CD4-positive, alpha-beta T cell (primary cell): ENCODE measurements at regions not wholly inside any gene's neighbourhood (a gene's known extent, or its start where the extent isn't known, plus 50 kb on each side); places are given as distances from the start of the nearest gene placed in this dataset.
"Not testable (repeated sequence)": the region's sequence is repeated elsewhere in the genome, so short reads cannot be mapped to it uniquely, and the experiment has no call there.

Source experiments
- ATAC-seq: fragments of 200-7000 bp; cut with Tn5 transposase; one replicate; pipeline ENCODE4 v1.10.0; 2022; ENCODE audit warnings: mild to moderate bottlenecking; ENCODE audit not compliant: poor library complexity
- CTCF ChIA-PET: fragments of 350-600 bp; sonication (Branson Sonifier 250); formaldehyde crosslinking; loops from one replicate; lab custom pipeline; 2021; ENCODE audit warnings: antibody characterized with exemption, inconsistent platforms; lab: Charles Lee
- POLR2A ChIA-PET: fragments of 350-600 bp; sonication (Branson Sonifier 250); formaldehyde crosslinking; loops from one replicate; lab custom pipeline; 2021; ENCODE audit warnings: antibody characterized with exemption, inconsistent platforms; lab: Charles Lee
- DNase-seq, 14 experiments: peaks; one replicate each; pipeline ENCODE4 v3.0.0-alpha.2; 2013 to 2020; ENCODE audit warnings: mixed read lengths in 2 of 14
- H3K27ac ChIP-seq, 2 donors: one replicate each; pipeline versions ENCODE4 v1.5.1 to v1.7.0; 2013; ENCODE audit warnings: low read length in 2 of 2, low read depth in 1 of 2, mild to moderate bottlenecking in 1 of 2
- H3K27me3 ChIP-seq, 2 experiments: 1 replicate in 1 of 2; 2 replicates in 1 of 2; pipeline versions ENCODE4 v1.6.1 to v1.7.0; 2013; ENCODE audit warnings: low read length in 2 of 2, control low read depth in 1 of 2, mild to moderate bottlenecking in 1 of 2, moderate library complexity in 1 of 2; ENCODE audit not compliant: insufficient read depth in 2 of 2, control insufficient read depth in 1 of 2
- H3K36me3 ChIP-seq: one replicate; pipeline ENCODE4 v1.6.1; 2013; ENCODE audit warnings: low read length, control low read depth; ENCODE audit not compliant: insufficient read depth
- H3K4me1 ChIP-seq: one replicate; pipeline ENCODE4 v1.6.1; 2013; ENCODE audit warnings: low read length, control low read depth; ENCODE audit not compliant: insufficient read depth
- H3K4me3 ChIP-seq: one replicate; pipeline ENCODE4 v1.5.1; 2013; ENCODE audit warnings: mild to moderate bottlenecking, low read length, moderate library complexity
- H3K9me3 ChIP-seq, 2 experiments: 1 replicate in 1 of 2; 2 replicates in 1 of 2; pipeline versions ENCODE4 v1.6.1 to v1.7.0; 2013; ENCODE audit warnings: low read length in 2 of 2, mild to moderate bottlenecking in 2 of 2, control low read depth in 1 of 2, moderate library complexity in 1 of 2; ENCODE audit not compliant: control insufficient read depth in 1 of 2, insufficient read depth in 1 of 2
- H3K27ac Mint-ChIP-seq: one replicate; pipeline ENCODE4 v1.8.0; 2020; ENCODE audit warnings: mixed read lengths
- H3K27me3 Mint-ChIP-seq: one replicate; pipeline ENCODE4 v1.8.0; 2021; ENCODE audit warnings: mixed read lengths
- H3K36me3 Mint-ChIP-seq: one replicate; pipeline ENCODE4 v1.8.0; 2021; ENCODE audit warnings: low read depth, mixed read lengths
- H3K4me1 Mint-ChIP-seq: one replicate; pipeline ENCODE4 v1.8.0; 2021; ENCODE audit warnings: low read depth, mixed read lengths
- H3K4me3 Mint-ChIP-seq: one replicate; pipeline ENCODE4 v1.8.0; 2020; ENCODE audit warnings: mild to moderate bottlenecking, mixed read lengths
- H3K9me3 Mint-ChIP-seq: one replicate; pipeline ENCODE4 v1.8.0; 2020; ENCODE audit warnings: mixed read lengths
- intact Hi-C, 2 experiments: fragments of 100-400 bp; cut with DNase I in 1 of 2; cut with micrococcal nuclease in 1 of 2; formaldehyde crosslinking; loops; one replicate each; pipeline versions ENCODE4 v1.15.1 to v1.9.0; 2023 to 2025; cut with DNase I, micrococcal nuclease
- TF ChIP-seq, protein P1 (sequence below): fragments of 200-600 bp; IDR thresholded peaks from one replicate; pipeline ENCODE4 v1.8.0; 2022; ENCODE audit warnings: antibody characterized with exemption, mild to moderate bottlenecking

- Mint-ChIP-seq H3K4me1 (no peaks in the 10 kb centered on the region), H3K9me3 (peaks cover 10% of the 10 kb centered on the region), H3K27me3 (no peaks in the 10 kb centered on the region), H3K36me3 (no peaks in the 10 kb centered on the region), H3K4me3 (no peak overlapping the region), H3K27ac (no peak overlapping the region)
- Histone ChIP-seq H3K4me1 (no peaks in the 10 kb centered on the region), H3K27me3 (no peaks in the 10 kb centered on the region), H3K27ac (no peak overlapping the region), H3K4me3 (no peak overlapping the region), H3K36me3 (no peaks in the 10 kb centered on the region), H3K9me3 (peaks cover 0 to 4% of the 10 kb centered on the region in 2 experiments)
- TF ChIP-seq, protein P1, sequence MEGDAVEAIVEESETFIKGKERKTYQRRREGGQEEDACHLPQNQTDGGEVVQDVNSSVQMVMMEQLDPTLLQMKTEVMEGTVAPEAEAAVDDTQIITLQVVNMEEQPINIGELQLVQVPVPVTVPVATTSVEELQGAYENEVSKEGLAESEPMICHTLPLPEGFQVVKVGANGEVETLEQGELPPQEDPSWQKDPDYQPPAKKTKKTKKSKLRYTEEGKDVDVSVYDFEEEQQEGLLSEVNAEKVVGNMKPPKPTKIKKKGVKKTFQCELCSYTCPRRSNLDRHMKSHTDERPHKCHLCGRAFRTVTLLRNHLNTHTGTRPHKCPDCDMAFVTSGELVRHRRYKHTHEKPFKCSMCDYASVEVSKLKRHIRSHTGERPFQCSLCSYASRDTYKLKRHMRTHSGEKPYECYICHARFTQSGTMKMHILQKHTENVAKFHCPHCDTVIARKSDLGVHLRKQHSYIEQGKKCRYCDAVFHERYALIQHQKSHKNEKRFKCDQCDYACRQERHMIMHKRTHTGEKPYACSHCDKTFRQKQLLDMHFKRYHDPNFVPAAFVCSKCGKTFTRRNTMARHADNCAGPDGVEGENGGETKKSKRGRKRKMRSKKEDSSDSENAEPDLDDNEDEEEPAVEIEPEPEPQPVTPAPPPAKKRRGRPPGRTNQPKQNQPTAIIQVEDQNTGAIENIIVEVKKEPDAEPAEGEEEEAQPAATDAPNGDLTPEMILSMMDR, result no peak
- ATAC-seq (no peak), DNase-seq (no peak)
- CTCF ChIA-PET, result no interaction called here
- POLR2A ChIA-PET, result no interaction called here
- intact Hi-C loops, result no loop called here
Observed at GRCh38 chr12:24625103-24625502, 323.8 kb downstream of the BCAT1 start.

- not testable (repeated sequence) for H3K36me3 Mint-ChIP-seq, H3K4me1 Mint-ChIP-seq
Observed at GRCh38 chr12:24619954-24620353, 328.9 kb downstream of the BCAT1 start.

GRCh38 chr12:24617471-24617870 is 331.4 kb downstream of the BCAT1 start:
- no peak overlapping the region for H3K4me3 ChIP-seq
- no peaks in the 10 kb centered on the region for H3K4me1 ChIP-seq
- H3K27ac ChIP-seq, result no peak overlapping the region
- ATAC-seq, result no peak
- H3K27me3 ChIP-seq, result no peaks in the 10 kb centered on the region
- POLR2A ChIA-PET, result no interaction called here
- intact Hi-C loops, result no loop called here
- Mint-ChIP-seq H3K36me3 (no peaks in the 10 kb centered on the region), H3K27ac (no peak overlapping the region), H3K27me3 (no peaks in the 10 kb centered on the region), H3K9me3 (peaks cover 9% of the 10 kb centered on the region), H3K4me3 (no peak overlapping the region), H3K4me1 (no peaks in the 10 kb centered on the region)
- no peak for DNase-seq
- TF ChIP-seq, protein P1, result no peak
- H3K9me3 ChIP-seq, result peaks cover 0 to 3% of the 10 kb centered on the region in 2 experiments
- no peaks in the 10 kb centered on the region for H3K36me3 ChIP-seq
- CTCF ChIA-PET, result no interaction called here

More at GRCh38 chr12:24619954-24620353, 328.9 kb downstream of the BCAT1 start:
- ATAC-seq, H3K9me3 ChIP-seq, H3K27me3 Mint-ChIP-seq, H3K27ac Mint-ChIP-seq, H3K36me3 ChIP-seq, H3K27me3 ChIP-seq, H3K4me1 ChIP-seq, CTCF ChIA-PET, DNase-seq, H3K27ac ChIP-seq, intact Hi-C loops, H3K4me3 ChIP-seq, H3K4me3 Mint-ChIP-seq, POLR2A ChIA-PET: not testable (repeated sequence)
- peaks cover 12% of the 10 kb centered on the region for H3K9me3 Mint-ChIP-seq

DNA sequence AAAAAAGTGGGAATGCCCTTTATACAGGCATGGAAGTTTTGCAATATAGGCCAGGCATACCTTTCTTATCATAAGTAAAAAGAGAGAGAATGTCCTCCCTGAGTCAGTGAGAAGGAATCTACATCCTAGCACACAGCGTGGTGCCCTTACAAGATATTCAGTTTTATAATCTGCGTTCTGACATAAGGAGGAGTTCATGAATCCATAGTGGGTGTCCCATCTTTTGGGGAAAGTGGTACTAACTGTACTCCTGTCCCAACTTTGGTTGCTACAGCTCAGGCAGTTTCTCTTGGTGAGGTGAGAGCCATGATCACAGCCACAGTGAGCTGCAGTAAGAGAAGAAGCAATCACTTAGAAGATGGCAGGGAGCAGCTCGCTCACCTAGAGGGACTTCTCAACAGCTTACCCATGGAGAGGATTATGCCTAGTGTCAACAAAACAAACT is 332.9 kb downstream of the BCAT1 start:
- H3K36me3 ChIP-seq, result no peaks in the 10 kb centered on the region
- peaks cover 2% of the 10 kb centered on the region for H3K9me3 Mint-ChIP-seq
- intact Hi-C loops, result no loop called here
- H3K27ac Mint-ChIP-seq, result no peak overlapping the region
- no peak for DNase-seq
- no peak overlapping the region for H3K4me3 ChIP-seq
- H3K4me1 Mint-ChIP-seq, result no peaks in the 10 kb centered on the region
- no peaks in the 10 kb centered on the region for H3K36me3 Mint-ChIP-seq
- H3K4me1 ChIP-seq, result no peaks in the 10 kb centered on the region
- H3K4me3 Mint-ChIP-seq, result no peak overlapping the region
- TF ChIP-seq, protein P1, result no peak
- no peaks in the 10 kb centered on the region for H3K27me3 Mint-ChIP-seq
- ATAC-seq, result no peak
- no peak overlapping the region for H3K27ac ChIP-seq
- ChIA-PET CTCF (no interaction called here), POLR2A (no interaction called here)
- H3K9me3 ChIP-seq, result peaks cover 0 to 4% of the 10 kb centered on the region in 2 experiments
- no peaks in the 10 kb centered on the region for H3K27me3 ChIP-seq
